Trophoblast cell (in vitro differentiated cells and primary cell): ENCODE measurements at regions not wholly inside any gene's neighbourhood (a gene's known extent, or its start where the extent isn't known, plus 50 kb on each side); places are given as distances from the start of the nearest gene placed in this dataset.

ENCODE experiments used
- DNase-seq, 2 donors: peaks; one replicate each; pipeline ENCODE4 v3.0.0-alpha.2; 2016
- H2AFZ ChIP-seq: 2 replicates; pipeline ENCODE4 v1.6.1; 2013; ENCODE audit warnings: low read length, moderate library complexity, mild to moderate bottlenecking; ENCODE audit not compliant: insufficient read depth, poor library complexity
- H2AK5ac ChIP-seq: 2 replicates; pipeline ENCODE4 v1.6.1; 2013; ENCODE audit warnings: mild to moderate bottlenecking, low read length
- H2BK120ac ChIP-seq: 2 replicates; pipeline ENCODE4 v1.6.1; 2013; ENCODE audit warnings: low read length, mild to moderate bottlenecking, moderate library complexity; ENCODE audit not compliant: insufficient read depth, poor library complexity
- H2BK12ac ChIP-seq: 2 replicates; pipeline ENCODE4 v1.6.1; 2013; ENCODE audit warnings: mild to moderate bottlenecking, low read length, moderate library complexity
- H2BK5ac ChIP-seq: 2 replicates; pipeline ENCODE4 v1.6.1; 2013; ENCODE audit warnings: low read length, low read depth, moderate library complexity, mild to moderate bottlenecking; ENCODE audit not compliant: poor library complexity
- H3K14ac ChIP-seq: 2 replicates; pipeline ENCODE4 v1.6.1; 2013; ENCODE audit warnings: mild to moderate bottlenecking, low read length
- H3K18ac ChIP-seq: 2 replicates; pipeline ENCODE4 v1.6.1; 2013; ENCODE audit warnings: mild to moderate bottlenecking, low read length
- H3K23ac ChIP-seq: 2 replicates; pipeline ENCODE4 v1.6.1; 2013; ENCODE audit warnings: low read length
- H3K27ac ChIP-seq: 2 replicates; pipeline ENCODE4 v1.5.1; 2013; ENCODE audit warnings: low read depth, mild to moderate bottlenecking, inconsistent platforms, low read length, moderate library complexity
- H3K27me3 ChIP-seq: 2 replicates; pipeline ENCODE4 v1.6.1; 2013; ENCODE audit warnings: inconsistent platforms, mild to moderate bottlenecking, low read length, moderate library complexity; ENCODE audit not compliant: insufficient read depth
- H3K36me3 ChIP-seq, 2 experiments: 1 replicate in 1 of 2; 2 replicates in 1 of 2; pipeline ENCODE4 v1.6.1; 2013; ENCODE audit warnings: low read length in 2 of 2, mild to moderate bottlenecking in 2 of 2, moderate library complexity in 1 of 2; ENCODE audit not compliant: insufficient read depth in 2 of 2, control insufficient read depth in 1 of 2
- H3K4ac ChIP-seq: 2 replicates; pipeline ENCODE4 v1.6.1; 2013; ENCODE audit warnings: low read depth, mild to moderate bottlenecking, low read length, moderate library complexity
- H3K4me1 ChIP-seq, 2 experiments: 1 replicate in 1 of 2; 2 replicates in 1 of 2; pipeline ENCODE4 v1.6.1; 2013; ENCODE audit warnings: low read length in 2 of 2, mild to moderate bottlenecking in 2 of 2, moderate library complexity in 1 of 2; ENCODE audit not compliant: insufficient read depth in 2 of 2, control insufficient read depth in 1 of 2
- H3K4me2 ChIP-seq: 2 replicates; pipeline ENCODE4 v1.6.1; 2013; ENCODE audit warnings: inconsistent platforms, mild to moderate bottlenecking, low read length, moderate library complexity
- H3K4me3 ChIP-seq: 2 replicates; pipeline ENCODE4 v1.5.1; 2013; ENCODE audit warnings: mild to moderate bottlenecking, low read depth, low read length, inconsistent platforms
- H3K79me1 ChIP-seq: one replicate; pipeline ENCODE4 v1.6.1; 2013; ENCODE audit warnings: low read length
- H3K79me2 ChIP-seq: 2 replicates; pipeline ENCODE4 v1.6.1; 2013; ENCODE audit warnings: low read length, mild to moderate bottlenecking; ENCODE audit not compliant: control insufficient read depth, insufficient read depth, poor library complexity
- H3K9ac ChIP-seq: 2 replicates; pipeline ENCODE4 v1.6.1; 2013; ENCODE audit warnings: mild to moderate bottlenecking, low read length
- H3K9me3 ChIP-seq: 2 replicates; pipeline ENCODE4 v1.6.1; 2013; ENCODE audit warnings: low read depth, mild to moderate bottlenecking, control low read depth, inconsistent platforms, low read length; ENCODE audit not compliant: insufficient read depth
- H4K12ac ChIP-seq: 2 replicates; pipeline ENCODE4 v1.6.1; 2013; ENCODE audit warnings: low read depth, mild to moderate bottlenecking, low read length, moderate library complexity
- H4K8ac ChIP-seq: 2 replicates; pipeline ENCODE4 v1.6.1; 2013; ENCODE audit warnings: low read depth, mild to moderate bottlenecking, low read length, moderate library complexity
- H4K91ac ChIP-seq: one replicate; pipeline ENCODE4 v1.6.1; 2013; ENCODE audit warnings: low read depth, mild to moderate bottlenecking, low read length, moderate library complexity
- WGBS: extraction: QIAGEN DNeasy Blood & Tissue Kit; methylation state at CpG from one replicate; pipeline ENCODE4 v1.1.7; 2013; ENCODE audit warnings: missing lambda C conversion rate; ENCODE audit not compliant: insufficient read length, insufficient coverage; ENCODE audit errors: extremely low coverage; 5-methylcytosine and 5-hydroxymethylcytosine counted together

DNA sequence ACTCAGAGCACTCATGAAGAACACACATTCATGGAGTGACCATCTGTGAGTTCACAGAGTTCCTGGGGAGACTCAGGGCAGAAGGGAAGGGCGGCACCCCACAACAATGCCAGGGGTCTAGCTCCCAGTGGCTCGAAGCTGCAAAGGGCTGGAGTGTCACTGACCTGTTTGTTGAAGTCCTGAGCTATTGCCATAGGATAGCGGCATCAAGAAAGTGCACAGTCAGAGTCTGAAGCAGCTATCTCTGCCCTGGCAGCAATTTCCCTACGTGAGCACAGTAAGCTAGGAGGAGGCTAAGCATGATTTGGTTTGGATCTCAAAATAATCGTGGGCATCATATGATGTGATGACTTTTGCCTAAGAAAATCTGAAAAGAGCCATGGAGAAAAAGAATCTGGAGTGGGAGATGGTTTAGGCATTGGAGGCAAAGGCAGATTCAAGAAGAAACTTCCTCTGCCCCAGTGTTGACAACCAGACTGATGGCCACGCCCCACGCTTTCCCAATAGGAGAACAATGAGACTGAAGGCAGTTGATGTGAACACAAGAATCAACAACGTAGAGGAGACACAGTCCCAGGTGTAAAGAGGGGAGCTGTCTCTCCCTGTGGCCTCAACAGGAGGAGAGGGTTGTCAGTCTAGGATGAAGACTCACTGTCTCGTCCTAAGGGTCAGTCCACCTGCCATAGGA is 100.0 kb upstream of the SLC25A33 start:
- H3K18ac ChIP-seq, result peak overlapping the region; percentile 68
- H3K36me3 ChIP-seq, result no peaks in the 10 kb centered on the region
- peaks cover 49% of the 10 kb centered on the region for H3K79me1 ChIP-seq
- peak overlapping the region; percentile 61 for H3K4ac ChIP-seq
- no peak overlapping the region for H4K12ac ChIP-seq
- H3K27me3 ChIP-seq, result no peaks in the 10 kb centered on the region
- no peak overlapping the region for H3K23ac ChIP-seq
- H3K79me2 ChIP-seq, result peaks cover 6% of the 10 kb centered on the region
- peak overlapping the region; percentile 96 for H2BK12ac ChIP-seq
- H3K4me3 ChIP-seq, result no peak overlapping the region
- H4K91ac ChIP-seq, result peak overlapping the region; percentile 85
- peak overlapping the region; percentile 81 for H2BK120ac ChIP-seq
- H2AFZ ChIP-seq, result peak overlapping the region; percentile 43
- H3K4me2 ChIP-seq, result no peak overlapping the region
- no peaks in the 10 kb centered on the region for H3K9me3 ChIP-seq
- peak overlapping the region; percentile 49 for H4K8ac ChIP-seq
- H2BK5ac ChIP-seq, result peak overlapping the region; percentile 45
- DNase-seq, result peak; percentile 33 to 63
- WGBS, result no CpG with 5 or more reads among the region's 9 CpGs
- peaks cover 40 to 45% of the 10 kb centered on the region in 2 experiments for H3K4me1 ChIP-seq
- peak overlapping the region; percentile 89 for H2AK5ac ChIP-seq
- no peak overlapping the region for H3K9ac ChIP-seq
- peak overlapping the region; percentile 85 for H3K14ac ChIP-seq
- H3K27ac ChIP-seq, result peak overlapping the region; percentile 65

DNA sequence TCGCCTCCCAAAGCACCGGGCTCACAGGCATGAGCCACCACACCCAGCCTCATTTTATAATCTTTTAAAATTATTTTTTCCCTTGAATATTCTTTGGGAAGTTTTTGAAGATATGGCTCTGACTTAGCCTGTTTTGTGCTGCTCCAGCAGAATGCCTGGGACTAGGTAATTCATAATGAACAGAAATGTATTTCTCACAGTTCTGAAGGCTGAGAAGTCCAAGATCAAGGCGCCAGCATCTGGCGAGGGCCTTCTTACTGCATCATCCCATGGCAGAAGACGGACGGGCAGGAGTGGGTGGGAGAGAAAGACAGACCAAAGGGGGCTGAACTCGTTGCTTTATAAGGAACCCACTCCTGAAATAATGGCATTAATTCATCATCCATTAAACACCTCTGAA is 99.0 kb upstream of the SLC25A33 start:
- Histone ChIP-seq H2BK5ac (peak overlapping the region; percentile 54), H3K18ac (no peak overlapping the region), H3K4me3 (no peak overlapping the region), H2AFZ (no peak overlapping the region), H3K23ac (no peak overlapping the region), H3K4ac (no peak overlapping the region), H3K9me3 (no peaks in the 10 kb centered on the region), H2BK12ac (peak overlapping the region; percentile 78), H3K27ac (no peak overlapping the region), H3K27me3 (no peaks in the 10 kb centered on the region), H3K79me1 (peaks cover 55% of the 10 kb centered on the region), H3K4me2 (no peak overlapping the region), H4K91ac (peak overlapping the region; percentile 98), H3K9ac (no peak overlapping the region), H4K8ac (no peak overlapping the region), H4K12ac (no peak overlapping the region), H3K36me3 (no peaks in the 10 kb centered on the region), H2BK120ac (peak overlapping the region; percentile 96), H3K14ac (no peak overlapping the region), H3K4me1 (peaks cover 44 to 52% of the 10 kb centered on the region in 2 experiments), H3K79me2 (peaks cover 9% of the 10 kb centered on the region), H2AK5ac (peak overlapping the region; percentile 81)
- peak in 1 of 2 donors; percentile 52 for DNase-seq
- WGBS, result no CpG with 5 or more reads among the region's 7 CpGs

DNA sequence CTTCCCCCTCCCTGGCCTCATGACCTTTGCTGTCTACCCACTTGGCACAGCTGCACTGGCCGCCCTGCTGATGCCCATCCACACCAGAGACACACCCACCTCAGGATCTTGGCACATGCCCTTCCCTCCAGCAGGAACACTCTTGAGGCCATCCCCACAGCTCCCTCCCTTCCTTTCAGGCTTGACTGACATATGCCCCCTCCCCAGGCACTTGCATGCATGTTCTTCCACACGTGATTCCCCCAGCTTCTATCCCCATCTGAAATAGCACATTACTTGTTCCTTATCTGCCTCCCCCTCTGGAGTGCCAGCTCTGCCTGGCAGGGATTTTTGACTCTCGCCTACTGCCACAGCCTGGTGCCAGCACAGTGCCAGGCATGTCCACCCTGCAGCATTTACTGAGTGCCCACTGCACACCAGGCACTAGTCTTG is 98.5 kb upstream of the SLC25A33 start:
- H3K79me1 ChIP-seq, result peaks cover 56% of the 10 kb centered on the region
- peak overlapping the region; percentile 83 for H3K27ac ChIP-seq
- H3K18ac ChIP-seq, result peak overlapping the region; percentile 83
- H3K4ac ChIP-seq, result peak overlapping the region; percentile 5
- DNase-seq, result no peak
- H3K4me3 ChIP-seq, result no peak overlapping the region
- H3K4me1 ChIP-seq, result peaks cover 44 to 52% of the 10 kb centered on the region in 2 experiments
- no peak overlapping the region for H3K23ac ChIP-seq
- H4K12ac ChIP-seq, result no peak overlapping the region
- H4K8ac ChIP-seq, result peak overlapping the region; percentile 5
- H4K91ac ChIP-seq, result peak overlapping the region; percentile 98
- H2BK12ac ChIP-seq, result peak overlapping the region; percentile 100
- H3K9ac ChIP-seq, result no peak overlapping the region
- H2BK5ac ChIP-seq, result peak overlapping the region; percentile 54
- H3K79me2 ChIP-seq, result peaks cover 9% of the 10 kb centered on the region
- WGBS, result no CpG with 5 or more reads among the region's 3 CpGs
- H3K27me3 ChIP-seq, result no peaks in the 10 kb centered on the region
- H3K36me3 ChIP-seq, result no peaks in the 10 kb centered on the region
- peak overlapping the region; percentile 50 for H3K14ac ChIP-seq
- H2BK120ac ChIP-seq, result peak overlapping the region; percentile 96
- H3K4me2 ChIP-seq, result no peak overlapping the region
- H2AFZ ChIP-seq, result no peak overlapping the region
- H2AK5ac ChIP-seq, result peak overlapping the region; percentile 81
- no peaks in the 10 kb centered on the region for H3K9me3 ChIP-seq

DNA sequence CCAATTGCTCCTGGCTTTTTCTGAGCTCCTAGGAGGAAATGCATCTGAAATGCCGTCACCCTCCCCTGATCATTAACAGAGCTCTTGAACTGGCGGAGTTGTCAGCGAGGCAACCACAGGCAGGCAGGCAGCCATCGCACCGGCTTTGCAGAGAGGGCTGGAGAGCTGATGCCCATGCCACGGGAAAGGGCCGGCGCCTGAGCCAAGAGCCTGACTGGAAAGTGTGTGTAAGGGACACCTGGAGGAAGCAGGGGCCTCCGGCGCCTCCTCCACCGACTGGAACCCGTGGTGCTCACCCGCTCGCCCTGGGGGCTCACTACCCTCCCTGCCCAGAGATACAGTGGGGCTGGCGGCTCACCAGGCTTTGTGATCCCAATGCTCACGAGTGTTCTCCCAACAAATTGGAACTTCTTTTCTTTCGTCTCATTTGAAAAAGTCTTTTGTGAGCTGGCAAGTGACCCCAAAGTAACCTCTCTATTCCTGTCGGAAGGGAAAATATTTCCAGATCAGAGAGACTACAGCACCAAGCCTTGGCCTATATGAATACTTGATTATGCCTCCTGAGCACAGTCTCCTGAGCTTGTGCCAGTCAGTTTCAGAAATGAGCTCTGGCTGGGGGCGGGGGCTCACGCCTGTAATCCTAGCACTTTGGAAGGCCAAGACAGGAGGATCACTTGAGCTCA is 97.7 kb upstream of the SLC25A33 start:
- peak overlapping the region; percentile 46 for H3K4ac ChIP-seq
- H3K4me3 ChIP-seq, result no peak overlapping the region
- no peak overlapping the region for H3K9ac ChIP-seq
- peak overlapping the region; percentile 93 for H3K18ac ChIP-seq
- H3K79me2 ChIP-seq, result peaks cover 9% of the 10 kb centered on the region
- no peaks in the 10 kb centered on the region for H3K27me3 ChIP-seq
- H4K8ac ChIP-seq, result peak overlapping the region; percentile 84
- peak overlapping the region; percentile 83 for H3K27ac ChIP-seq
- peaks cover 44 to 57% of the 10 kb centered on the region in 2 experiments for H3K4me1 ChIP-seq
- peak overlapping the region; percentile 96 for H2AK5ac ChIP-seq
- peak overlapping the region; percentile 93 for H3K14ac ChIP-seq
- H3K36me3 ChIP-seq, result no peaks in the 10 kb centered on the region
- no peak overlapping the region for H3K4me2 ChIP-seq
- H3K23ac ChIP-seq, result no peak overlapping the region
- peak overlapping the region; percentile 100 for H2BK12ac ChIP-seq
- peaks cover 64% of the 10 kb centered on the region for H3K79me1 ChIP-seq
- no peak for DNase-seq
- no peaks in the 10 kb centered on the region for H3K9me3 ChIP-seq
- peak overlapping the region; percentile 96 for H2BK120ac ChIP-seq
- peak overlapping the region; percentile 98 for H4K91ac ChIP-seq
- no CpG with 5 or more reads among the region's 20 CpGs for WGBS
- peak overlapping the region; percentile 97 for H2BK5ac ChIP-seq
- no peak overlapping the region for H4K12ac ChIP-seq
- peak overlapping the region; percentile 3 for H2AFZ ChIP-seq
